Karpas-422 (cell line): ENCODE measurements at regions not wholly inside any gene's neighbourhood (a gene's known extent, or its start where the extent isn't known, plus 50 kb on each side); places are given as distances from the start of the nearest gene placed in this dataset.

Experiments
- DNase-seq: peaks from one replicate; pipeline ENCODE4 v3.0.0-alpha.2; 2015
- H2AFZ ChIP-seq: fragments of 200-600 bp; sonication (generic); 2 replicates; pipeline ENCODE4 v1.6.1; 2014; ENCODE audit warnings: antibody characterized with exemption, low read length, mixed read lengths
- H3K27ac ChIP-seq: fragments of 200-600 bp; sonication (generic); 2 replicates; pipeline ENCODE4 v1.5.1; 2014; ENCODE audit warnings: mild to moderate bottlenecking, low read length, moderate library complexity
- H3K27me3 ChIP-seq: fragments of 200-600 bp; sonication (generic); 2 replicates; pipeline ENCODE4 v1.6.1; 2014; ENCODE audit warnings: low read length, mixed read lengths
- H3K36me3 ChIP-seq: fragments of 200-600 bp; sonication (generic); 2 replicates; pipeline ENCODE4 v1.6.1; 2014; ENCODE audit warnings: low read length, mixed read lengths; ENCODE audit not compliant: insufficient read depth
- H3K4me1 ChIP-seq: fragments of 200-600 bp; sonication (generic); 2 replicates; pipeline ENCODE4 v1.6.1; 2014; ENCODE audit warnings: mild to moderate bottlenecking, low read length, mixed read lengths
- H3K4me2 ChIP-seq: fragments of 200-600 bp; sonication (generic); 2 replicates; pipeline ENCODE4 v1.6.1; 2014; ENCODE audit warnings: low read length, low read depth, mild to moderate bottlenecking; ENCODE audit not compliant: poor library complexity, severe bottlenecking
- H3K4me3 ChIP-seq: fragments of 200-600 bp; sonication (generic); 2 replicates; pipeline ENCODE4 v1.5.1; 2014; ENCODE audit warnings: mild to moderate bottlenecking, antibody characterized with exemption, low read length, mixed read lengths
- H3K79me2 ChIP-seq: fragments of 200-600 bp; sonication (generic); 2 replicates; pipeline ENCODE4 v1.6.1; 2014; ENCODE audit warnings: mild to moderate bottlenecking, low read length, mixed read lengths
- H3K9ac ChIP-seq: fragments of 200-600 bp; sonication (generic); 2 replicates; pipeline ENCODE4 v1.6.0; 2014; ENCODE audit warnings: low read length
- H3K9me2 ChIP-seq: fragments of 200-600 bp; sonication (generic), shearing (Covaris generic); replicated peaks from 2 replicates; pipeline ENCODE4 v1.6.0; 2014; ENCODE audit warnings: mild to moderate bottlenecking, low read length, moderate library complexity; ENCODE audit not compliant: insufficient read depth
- H3K9me3 ChIP-seq: fragments of 300-700, 200-600 bp; sonication (generic); 2 replicates; pipeline ENCODE4 v1.6.1; 2014; ENCODE audit warnings: low read length, mixed read lengths
- H4K20me1 ChIP-seq: fragments of 200-600 bp; sonication (generic); 2 replicates; pipeline ENCODE4 v1.6.1; 2014; ENCODE audit warnings: mild to moderate bottlenecking, antibody characterized with exemption, low read length, low read depth; ENCODE audit not compliant: insufficient read depth

- Histone ChIP-seq H3K9ac (no peak overlapping the region), H4K20me1 (no peaks in the 10 kb centered on the region), H3K27ac (no peak overlapping the region), H3K9me2 (no peaks in the 10 kb centered on the region), H3K36me3 (no peaks in the 10 kb centered on the region), H3K27me3 (no peaks in the 10 kb centered on the region), H2AFZ (no peak overlapping the region), H3K4me3 (no peak overlapping the region), H3K4me1 (no peaks in the 10 kb centered on the region), H3K79me2 (no peaks in the 10 kb centered on the region), H3K4me2 (no peak overlapping the region), H3K9me3 (no peaks in the 10 kb centered on the region)
- DNase-seq, result no peak
Observed at GRCh38 chr1:56054959-56055358, 524.4 kb downstream of the PLPP3 start.

- Histone ChIP-seq H3K4me2 (no peak overlapping the region), H3K27ac (no peak overlapping the region), H3K27me3 (no peaks in the 10 kb centered on the region), H3K79me2 (no peaks in the 10 kb centered on the region), H3K4me1 (no peaks in the 10 kb centered on the region), H4K20me1 (no peaks in the 10 kb centered on the region), H3K36me3 (no peaks in the 10 kb centered on the region), H3K9me3 (no peaks in the 10 kb centered on the region), H3K9me2 (no peaks in the 10 kb centered on the region), H3K9ac (no peak overlapping the region), H3K4me3 (no peak overlapping the region), H2AFZ (no peak overlapping the region)
- no peak for DNase-seq
Observed at GRCh38 chr1:56052041-56052440, 527.3 kb downstream of the PLPP3 start.

- DNase-seq, result no peak
- no peaks in the 10 kb centered on the region for H3K36me3 ChIP-seq
Observed at GRCh38 chr1:56050911-56051310, 528.5 kb downstream of the PLPP3 start.

DNA sequence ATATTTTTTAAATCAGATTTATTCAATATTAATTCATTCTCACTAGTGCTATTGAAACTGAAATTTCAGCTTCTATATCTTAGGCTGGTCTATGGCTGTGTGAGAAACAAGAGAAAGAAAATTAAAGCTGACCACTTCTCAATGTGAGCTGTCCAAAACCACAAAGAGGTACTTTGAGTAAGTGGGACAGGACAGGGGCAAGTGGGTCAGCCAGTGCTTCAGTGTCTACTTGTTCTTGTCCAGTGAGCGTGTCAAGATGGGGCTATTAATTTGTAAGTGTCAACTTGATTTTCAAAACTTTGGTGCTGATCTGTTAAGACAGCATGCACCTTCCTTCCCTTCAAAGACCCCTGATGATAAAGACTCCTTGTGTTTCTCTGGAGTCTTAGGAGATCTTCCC, 533.9 kb downstream of the PLPP3 start:
- Histone ChIP-seq H3K4me1 (no peaks in the 10 kb centered on the region), H3K9ac (no peak overlapping the region), H3K27me3 (no peaks in the 10 kb centered on the region), H3K9me3 (no peaks in the 10 kb centered on the region), H3K79me2 (no peaks in the 10 kb centered on the region), H3K27ac (no peak overlapping the region), H4K20me1 (no peaks in the 10 kb centered on the region), H3K4me3 (no peak overlapping the region), H3K9me2 (no peaks in the 10 kb centered on the region), H3K36me3 (no peaks in the 10 kb centered on the region), H3K4me2 (no peak overlapping the region), H2AFZ (no peak overlapping the region)
- no peak for DNase-seq

More at GRCh38 chr1:56050911-56051310, 528.5 kb downstream of the PLPP3 start:
- Histone ChIP-seq H3K27ac (no peak overlapping the region), H3K9me2 (no peaks in the 10 kb centered on the region), H3K27me3 (no peaks in the 10 kb centered on the region), H3K79me2 (no peaks in the 10 kb centered on the region), H3K4me3 (no peak overlapping the region), H4K20me1 (no peaks in the 10 kb centered on the region), H3K9ac (no peak overlapping the region), H2AFZ (no peak overlapping the region), H3K4me1 (no peaks in the 10 kb centered on the region), H3K4me2 (no peak overlapping the region), H3K9me3 (no peaks in the 10 kb centered on the region)

- Histone ChIP-seq H3K9me3 (no peaks in the 10 kb centered on the region), H3K4me1 (no peaks in the 10 kb centered on the region), H3K79me2 (no peaks in the 10 kb centered on the region), H3K27me3 (no peaks in the 10 kb centered on the region), H3K36me3 (no peaks in the 10 kb centered on the region), H3K4me2 (no peak overlapping the region), H3K4me3 (no peak overlapping the region), H3K9me2 (no peaks in the 10 kb centered on the region), H4K20me1 (no peaks in the 10 kb centered on the region), H2AFZ (no peak overlapping the region), H3K9ac (no peak overlapping the region), H3K27ac (no peak overlapping the region)
- no peak for DNase-seq
Observed at GRCh38 chr1:56045062-56045461, 534.3 kb downstream of the PLPP3 start.

GRCh38 chr1:56036479-56036878, 542.9 kb downstream of the PLPP3 start:
- DNase-seq, result no peak
- no peaks in the 10 kb centered on the region for H3K27me3 ChIP-seq
- H3K27ac ChIP-seq, result no peak overlapping the region
- no peaks in the 10 kb centered on the region for H3K36me3 ChIP-seq
- no peaks in the 10 kb centered on the region for H3K9me3 ChIP-seq
- no peak overlapping the region for H3K4me2 ChIP-seq
- no peaks in the 10 kb centered on the region for H3K4me1 ChIP-seq
- H3K4me3 ChIP-seq, result no peak overlapping the region
- H3K9me2 ChIP-seq, result no peaks in the 10 kb centered on the region
- no peaks in the 10 kb centered on the region for H4K20me1 ChIP-seq
- H3K9ac ChIP-seq, result no peak overlapping the region
- H2AFZ ChIP-seq, result no peak overlapping the region
- H3K79me2 ChIP-seq, result no peaks in the 10 kb centered on the region

- no peak for DNase-seq
- Histone ChIP-seq H3K9me3 (no peaks in the 10 kb centered on the region), H3K36me3 (no peaks in the 10 kb centered on the region), H3K27me3 (no peaks in the 10 kb centered on the region), H3K9me2 (no peaks in the 10 kb centered on the region), H2AFZ (no peak overlapping the region), H4K20me1 (no peaks in the 10 kb centered on the region), H3K4me3 (no peak overlapping the region), H3K79me2 (no peaks in the 10 kb centered on the region), H3K27ac (no peak overlapping the region), H3K4me2 (no peak overlapping the region), H3K4me1 (no peaks in the 10 kb centered on the region), H3K9ac (no peak overlapping the region)
Observed at GRCh38 chr1:56034847-56035481, 544.4 kb downstream of the PLPP3 start.

- no peaks in the 10 kb centered on the region for H3K9me2 ChIP-seq
- no peak overlapping the region for H3K9ac ChIP-seq
- no peak overlapping the region for H3K4me3 ChIP-seq
- H4K20me1 ChIP-seq, result no peaks in the 10 kb centered on the region
- H3K4me2 ChIP-seq, result no peak overlapping the region
- H3K27ac ChIP-seq, result no peak overlapping the region
- DNase-seq, result no peak
- no peak overlapping the region for H2AFZ ChIP-seq
- no peaks in the 10 kb centered on the region for H3K27me3 ChIP-seq
- no peaks in the 10 kb centered on the region for H3K79me2 ChIP-seq
- no peaks in the 10 kb centered on the region for H3K9me3 ChIP-seq
- no peaks in the 10 kb centered on the region for H3K36me3 ChIP-seq
- H3K4me1 ChIP-seq, result no peaks in the 10 kb centered on the region
Observed at GRCh38 chr1:56034222-56034621, 545.1 kb downstream of the PLPP3 start.
